ENCODE measurements at regions not wholly inside any gene's neighbourhood (a gene's known extent, or its start where the extent isn't known, plus 50 kb on each side); places are given as distances from the start of the nearest gene placed in this dataset.

DNA sequence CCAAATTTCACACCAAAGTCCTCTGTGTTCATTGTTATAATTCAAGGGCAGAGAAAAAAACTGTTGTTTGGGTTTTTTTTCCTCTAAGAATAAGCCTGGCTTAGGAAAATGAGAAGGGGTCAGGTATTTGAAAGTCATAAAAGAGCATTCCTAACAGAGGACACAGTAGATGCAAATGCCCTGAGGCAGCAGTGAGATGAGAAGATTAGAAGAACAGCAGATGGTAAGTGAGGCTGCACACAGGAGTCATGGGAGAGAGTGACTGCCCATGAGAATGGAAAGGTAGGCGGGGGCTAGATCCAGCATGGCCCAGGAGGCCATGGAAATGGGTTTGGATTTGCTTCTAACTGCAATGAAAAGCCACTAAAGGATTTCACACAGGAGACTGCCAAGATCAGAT, 107.5 kb upstream of the RBPJ start:
- no peak overlapping the region for H3K9ac ChIP-seq (ENCODE audit: low read depth, low read length)
- no peaks in the 10 kb centered on the region for H3K9me3 ChIP-seq (ENCODE audit: control insufficient read depth, insufficient read depth, low read length)
- no peaks in the 10 kb centered on the region for H3K27me3 ChIP-seq (ENCODE audit: control insufficient read depth, insufficient read depth, low read length)
- no peak overlapping the region for H3K4me3 ChIP-seq (ENCODE audit: low read depth, low read length)
- H3K36me3 ChIP-seq (ENCODE audit: control insufficient read depth, insufficient read depth, low read length): no peaks in the 10 kb centered on the region
- no peaks in the 10 kb centered on the region for H3K4me1 ChIP-seq (ENCODE audit: control insufficient read depth, insufficient read depth, low read length)

DNA sequence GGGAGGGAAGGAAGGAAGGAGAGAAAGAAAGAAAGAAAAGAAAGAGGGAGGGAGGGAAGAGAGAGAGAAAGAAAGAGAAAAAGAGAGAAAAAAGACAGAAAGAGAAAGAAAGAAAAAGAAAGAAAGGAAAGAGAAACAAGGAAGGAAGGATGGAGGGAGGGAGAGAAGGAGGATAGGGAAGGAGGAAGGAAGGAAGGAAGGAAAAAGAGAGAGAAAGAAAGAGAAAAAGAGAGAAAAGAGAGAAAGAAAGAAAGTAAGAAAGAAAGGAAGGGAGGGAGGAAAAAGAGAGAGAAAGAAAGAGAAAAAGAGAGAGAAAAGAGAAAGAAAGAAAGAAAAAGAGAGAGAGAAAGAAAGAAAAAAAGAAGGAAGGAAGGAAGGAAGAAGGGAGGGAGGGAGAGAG, 105.8 kb upstream of the RBPJ start:
- H3K4me1 ChIP-seq (ENCODE audit: control insufficient read depth, insufficient read depth, low read length): no peaks in the 10 kb centered on the region

DNA sequence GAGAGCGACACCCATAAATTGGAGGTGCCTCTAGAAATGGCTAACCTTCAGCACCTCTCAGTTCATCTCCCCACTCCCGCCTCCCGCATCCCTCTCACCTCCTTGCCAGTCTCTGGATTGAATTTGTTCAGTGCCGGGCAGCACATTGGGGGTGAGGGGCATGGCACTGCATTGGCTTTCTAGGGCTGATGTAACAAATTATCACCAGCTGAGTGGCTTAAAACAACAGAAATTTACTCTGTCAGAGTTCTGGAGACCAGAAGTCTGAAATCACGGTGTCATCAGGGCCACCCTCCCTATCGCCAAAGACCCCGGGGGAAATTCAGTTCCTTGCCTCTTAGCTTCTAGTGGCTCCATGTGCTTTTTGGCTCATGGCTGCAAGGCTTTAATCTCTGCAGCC, 105.1 kb upstream of the RBPJ start:
- H3K27me3 ChIP-seq (ENCODE audit: control insufficient read depth, insufficient read depth, low read length): no peaks in the 10 kb centered on the region
- no peaks in the 10 kb centered on the region for H3K9me3 ChIP-seq (ENCODE audit: control insufficient read depth, insufficient read depth, low read length)
- no peak overlapping the region for H3K9ac ChIP-seq (ENCODE audit: low read depth, low read length)
- H3K4me3 ChIP-seq (ENCODE audit: low read depth, low read length): no peak overlapping the region
- H3K36me3 ChIP-seq (ENCODE audit: control insufficient read depth, insufficient read depth, low read length): no peaks in the 10 kb centered on the region
- no peaks in the 10 kb centered on the region for H3K4me1 ChIP-seq (ENCODE audit: control insufficient read depth, insufficient read depth, low read length)

More for the DNA sequence above, 105.8 kb upstream of the RBPJ start:
- no peak overlapping the region for H3K4me3 ChIP-seq (ENCODE audit: low read depth, low read length)
- no peak overlapping the region for H3K9ac ChIP-seq (ENCODE audit: low read depth, low read length)
- H3K36me3 ChIP-seq (ENCODE audit: control insufficient read depth, insufficient read depth, low read length): no peaks in the 10 kb centered on the region
- H3K9me3 ChIP-seq (ENCODE audit: control insufficient read depth, insufficient read depth, low read length): no peaks in the 10 kb centered on the region
- H3K27me3 ChIP-seq (ENCODE audit: control insufficient read depth, insufficient read depth, low read length): no peaks in the 10 kb centered on the region

DNA sequence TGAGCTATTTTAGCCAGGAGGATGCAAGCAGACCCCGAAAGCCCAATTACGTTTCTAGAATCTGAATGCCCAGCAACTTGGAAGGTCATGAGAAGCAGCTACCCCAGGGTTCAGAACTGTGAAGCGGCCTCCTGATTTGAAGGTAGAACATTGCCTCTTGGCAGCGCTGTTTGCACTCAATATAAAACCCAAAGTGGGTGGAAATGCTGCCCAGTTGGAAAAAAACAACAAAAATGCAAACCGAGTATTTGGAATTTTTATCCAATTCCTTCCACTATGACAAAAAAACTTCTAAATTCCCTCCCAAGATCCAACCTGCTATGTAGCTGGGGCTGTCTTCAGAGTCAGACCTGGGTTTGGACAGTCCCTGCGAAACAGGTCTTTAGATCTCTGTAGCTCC, 103.3 kb upstream of the RBPJ start:
- H3K27me3 ChIP-seq (ENCODE audit: control insufficient read depth, insufficient read depth, low read length): no peaks in the 10 kb centered on the region
- H3K4me1 ChIP-seq (ENCODE audit: control insufficient read depth, insufficient read depth, low read length): no peaks in the 10 kb centered on the region
- no peak overlapping the region for H3K4me3 ChIP-seq (ENCODE audit: low read depth, low read length)
- H3K9me3 ChIP-seq (ENCODE audit: control insufficient read depth, insufficient read depth, low read length): no peaks in the 10 kb centered on the region
- H3K36me3 ChIP-seq (ENCODE audit: control insufficient read depth, insufficient read depth, low read length): no peaks in the 10 kb centered on the region
- H3K9ac ChIP-seq (ENCODE audit: low read depth, low read length): no peak overlapping the region

DNA sequence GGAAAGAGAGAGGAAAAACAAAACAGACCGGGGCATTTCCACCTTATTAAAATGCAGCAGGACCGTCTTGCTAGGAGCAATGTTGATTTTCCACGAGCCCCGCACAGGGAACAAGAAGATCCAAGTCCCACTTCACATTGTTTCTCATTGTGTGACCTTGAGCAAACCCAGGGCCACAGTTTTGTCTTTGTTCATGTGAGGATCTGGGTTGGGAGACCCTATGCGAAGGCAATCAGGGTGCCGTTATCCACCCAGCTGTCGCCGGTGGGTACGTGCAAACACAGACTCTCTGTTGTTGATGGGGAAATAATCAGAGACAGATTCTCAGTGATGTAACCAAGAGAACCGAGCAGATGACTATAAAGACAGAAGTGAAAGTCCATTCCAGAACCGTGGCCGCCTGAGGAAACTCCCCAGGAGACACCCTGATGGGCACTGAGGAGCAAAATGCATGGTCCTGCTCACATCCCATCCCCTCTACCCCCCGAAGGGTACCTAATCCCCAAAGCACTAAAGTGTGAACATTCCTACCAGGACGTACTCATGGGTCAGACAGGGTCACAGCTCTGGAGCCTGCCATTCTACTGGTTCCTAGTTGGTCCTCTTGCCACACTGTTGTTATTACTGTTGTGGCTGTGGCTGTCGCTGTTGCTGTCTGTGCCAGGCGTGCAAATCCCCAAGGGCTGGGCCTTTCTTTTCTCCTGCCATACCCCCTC, 102.7 kb upstream of the RBPJ start:
- Histone ChIP-seq H3K27me3 (ENCODE audit: control insufficient read depth, insufficient read depth, low read length) (no peaks in the 10 kb centered on the region), H3K36me3 (ENCODE audit: control insufficient read depth, insufficient read depth, low read length) (no peaks in the 10 kb centered on the region), H3K9me3 (ENCODE audit: control insufficient read depth, insufficient read depth, low read length) (no peaks in the 10 kb centered on the region), H3K9ac (ENCODE audit: low read depth, low read length) (no peak overlapping the region), H3K4me3 (ENCODE audit: low read depth, low read length) (no peak overlapping the region), H3K4me1 (ENCODE audit: control insufficient read depth, insufficient read depth, low read length) (no peaks in the 10 kb centered on the region)

- Histone ChIP-seq H3K9ac (ENCODE audit: low read depth, low read length) (no peak overlapping the region), H3K27me3 (ENCODE audit: control insufficient read depth, insufficient read depth, low read length) (no peaks in the 10 kb centered on the region), H3K4me3 (ENCODE audit: low read depth, low read length) (no peak overlapping the region), H3K36me3 (ENCODE audit: control insufficient read depth, insufficient read depth, low read length) (no peaks in the 10 kb centered on the region), H3K9me3 (ENCODE audit: control insufficient read depth, insufficient read depth, low read length) (no peaks in the 10 kb centered on the region), H3K4me1 (ENCODE audit: control insufficient read depth, insufficient read depth, low read length) (no peaks in the 10 kb centered on the region)
These were observed 101.9 kb upstream of the RBPJ start for GRCh38 chr4:26218677-26219605.

DNA sequence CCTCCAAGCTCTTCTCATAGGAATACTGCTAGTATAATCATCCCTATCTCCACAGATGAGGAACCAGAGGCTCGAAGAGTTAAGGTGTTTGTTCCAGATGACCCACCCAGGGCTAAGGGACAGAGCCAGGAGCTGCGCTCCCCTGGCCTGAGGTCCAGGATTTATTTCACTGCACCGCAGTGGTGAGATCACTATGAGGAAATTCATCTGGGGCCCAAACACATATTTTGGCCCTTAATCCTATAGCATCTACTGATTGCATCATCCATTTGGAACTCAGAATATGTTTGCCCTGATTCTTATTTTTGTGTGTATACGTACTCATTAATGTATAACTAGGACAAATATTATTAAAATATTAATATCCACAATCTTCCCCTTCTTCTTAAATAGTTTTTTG, 100.1 kb upstream of the RBPJ start:
- no peak overlapping the region for H3K9ac ChIP-seq (ENCODE audit: low read depth, low read length)
- no peaks in the 10 kb centered on the region for H3K4me1 ChIP-seq (ENCODE audit: control insufficient read depth, insufficient read depth, low read length)
- no peaks in the 10 kb centered on the region for H3K36me3 ChIP-seq (ENCODE audit: control insufficient read depth, insufficient read depth, low read length)
- no peaks in the 10 kb centered on the region for H3K27me3 ChIP-seq (ENCODE audit: control insufficient read depth, insufficient read depth, low read length)
- H3K9me3 ChIP-seq (ENCODE audit: control insufficient read depth, insufficient read depth, low read length): no peaks in the 10 kb centered on the region
- no peak overlapping the region for H3K4me3 ChIP-seq (ENCODE audit: low read depth, low read length)

GRCh38 chr4:26223155-26223554, 97.7 kb upstream of the RBPJ start:
- H3K36me3 ChIP-seq (ENCODE audit: control insufficient read depth, insufficient read depth, low read length): no peaks in the 10 kb centered on the region
- no peak overlapping the region for H3K9ac ChIP-seq (ENCODE audit: low read depth, low read length)
- H3K4me1 ChIP-seq (ENCODE audit: control insufficient read depth, insufficient read depth, low read length): no peaks in the 10 kb centered on the region
- H3K9me3 ChIP-seq (ENCODE audit: control insufficient read depth, insufficient read depth, low read length): no peaks in the 10 kb centered on the region
- no peaks in the 10 kb centered on the region for H3K27me3 ChIP-seq (ENCODE audit: control insufficient read depth, insufficient read depth, low read length)
- H3K4me3 ChIP-seq (ENCODE audit: low read depth, low read length): no peak overlapping the region

DNA sequence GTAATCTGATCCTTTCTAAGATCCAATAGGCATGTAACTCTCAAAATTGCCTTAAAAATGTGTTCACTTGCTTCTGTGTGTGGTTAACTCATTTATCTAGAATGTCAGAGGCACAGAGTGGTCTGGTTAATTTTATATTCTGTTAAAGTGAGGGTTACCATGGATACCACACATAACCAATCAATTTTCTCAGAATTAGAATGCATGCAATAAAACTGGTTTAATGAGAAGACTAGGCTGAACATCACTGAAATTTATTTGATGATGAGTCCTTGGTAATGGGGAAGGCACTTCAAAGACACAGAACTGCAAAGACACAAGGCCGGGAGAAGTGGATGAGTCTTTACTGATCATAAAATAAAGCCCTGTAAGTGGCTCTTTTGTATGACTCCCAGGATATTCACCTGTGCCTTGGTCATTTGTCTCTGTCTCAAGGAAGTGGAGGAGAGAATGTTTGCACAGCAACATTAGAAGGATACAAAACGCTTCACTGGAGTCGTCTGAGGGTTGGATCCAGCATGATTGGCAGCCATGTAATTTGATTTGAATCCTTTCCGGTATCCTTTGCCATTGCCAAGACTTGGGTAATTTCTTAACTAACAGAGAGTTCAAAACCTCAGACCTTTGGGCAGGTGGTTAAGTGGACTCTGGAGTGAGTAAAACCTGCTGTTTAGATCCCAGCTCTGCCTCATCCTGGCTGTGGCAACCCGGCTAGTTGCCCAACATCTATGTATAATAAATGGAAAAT, 94.0 kb upstream of the RBPJ start:
- no peaks in the 10 kb centered on the region for H3K9me3 ChIP-seq (ENCODE audit: control insufficient read depth, insufficient read depth, low read length)
- no peak overlapping the region for H3K4me3 ChIP-seq (ENCODE audit: low read depth, low read length)

GRCh38 chr4:26227601-26228229, 93.1 kb upstream of the RBPJ start:
- H3K36me3 ChIP-seq (ENCODE audit: control insufficient read depth, insufficient read depth, low read length): no peaks in the 10 kb centered on the region
- H3K4me3 ChIP-seq (ENCODE audit: low read depth, low read length): no peak overlapping the region
- no peak overlapping the region for H3K9ac ChIP-seq (ENCODE audit: low read depth, low read length)
- H3K27me3 ChIP-seq (ENCODE audit: control insufficient read depth, insufficient read depth, low read length): no peaks in the 10 kb centered on the region
- no peaks in the 10 kb centered on the region for H3K4me1 ChIP-seq (ENCODE audit: control insufficient read depth, insufficient read depth, low read length)
- no peaks in the 10 kb centered on the region for H3K9me3 ChIP-seq (ENCODE audit: control insufficient read depth, insufficient read depth, low read length)

More for the DNA sequence above, 94.0 kb upstream of the RBPJ start:
- H3K4me1 ChIP-seq (ENCODE audit: control insufficient read depth, insufficient read depth, low read length): no peaks in the 10 kb centered on the region
- no peaks in the 10 kb centered on the region for H3K36me3 ChIP-seq (ENCODE audit: control insufficient read depth, insufficient read depth, low read length)
- no peak overlapping the region for H3K9ac ChIP-seq (ENCODE audit: low read depth, low read length)
- no peaks in the 10 kb centered on the region for H3K27me3 ChIP-seq (ENCODE audit: control insufficient read depth, insufficient read depth, low read length)

DNA sequence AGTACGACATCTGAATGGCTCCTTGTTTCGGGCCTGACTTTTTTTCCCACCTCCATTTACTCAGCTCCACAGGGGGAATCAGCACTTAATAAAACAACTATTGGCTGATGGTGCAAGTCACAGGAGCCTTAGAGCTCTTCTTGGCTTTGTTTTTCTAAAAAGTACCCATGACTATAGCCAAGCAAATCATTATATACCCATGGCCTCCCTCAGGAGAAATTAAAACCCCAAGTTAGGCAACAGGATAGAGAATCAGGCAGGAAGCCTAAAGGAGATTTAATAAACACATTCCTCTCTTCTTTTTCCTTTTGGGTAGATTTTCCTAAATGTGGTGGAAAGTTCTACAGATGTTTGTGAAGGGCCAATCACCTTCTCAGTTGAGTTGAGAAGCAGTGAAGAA, 91.9 kb upstream of the RBPJ start:
- Histone ChIP-seq H3K9ac (ENCODE audit: low read depth, low read length) (no peak overlapping the region), H3K4me1 (ENCODE audit: control insufficient read depth, insufficient read depth, low read length) (no peaks in the 10 kb centered on the region), H3K36me3 (ENCODE audit: control insufficient read depth, insufficient read depth, low read length) (no peaks in the 10 kb centered on the region), H3K27me3 (ENCODE audit: control insufficient read depth, insufficient read depth, low read length) (no peaks in the 10 kb centered on the region), H3K9me3 (ENCODE audit: control insufficient read depth, insufficient read depth, low read length) (no peaks in the 10 kb centered on the region), H3K4me3 (ENCODE audit: low read depth, low read length) (no peak overlapping the region)
